ENCODE measurements at regions not wholly inside any gene's neighbourhood (a gene's known extent, or its start where the extent isn't known, plus 50 kb on each side); places are given as distances from the start of the nearest gene placed in this dataset.
A peak's percentile ranks its signal among the peaks of the same experiment; 100 is the strongest.

- no peak for DNase-seq
Measured at GRCh38 chr2:18244845-18245244, 315.6 kb downstream of the RDH14 start.

- DNase-seq: no peak
Measured at GRCh38 chr2:18243816-18244215, 316.6 kb downstream of the RDH14 start.

DNA sequence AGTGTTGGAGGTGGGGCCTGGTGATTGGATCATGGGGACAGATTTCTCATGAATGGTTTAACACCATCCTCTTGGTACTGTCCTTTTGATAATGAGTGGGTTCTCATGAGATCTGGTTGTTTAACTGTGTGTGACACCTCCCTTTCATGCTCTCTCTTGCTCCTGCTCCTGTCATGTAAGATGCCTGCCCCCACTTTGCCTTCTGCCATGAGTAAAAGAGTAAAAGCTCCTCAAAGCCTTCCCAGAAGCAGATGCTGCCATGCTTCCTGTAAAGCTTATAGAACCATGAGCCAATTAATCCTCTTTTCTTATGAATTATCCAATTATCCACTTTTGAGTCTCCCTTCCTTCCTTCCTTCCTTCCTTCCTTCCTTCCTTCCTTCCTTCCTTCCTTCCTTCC is 317.7 kb downstream of the RDH14 start:
- DNase-seq: no peak

GRCh38 chr2:18238209-18238608 is 322.2 kb downstream of the RDH14 start:
- no peak for DNase-seq

DNA sequence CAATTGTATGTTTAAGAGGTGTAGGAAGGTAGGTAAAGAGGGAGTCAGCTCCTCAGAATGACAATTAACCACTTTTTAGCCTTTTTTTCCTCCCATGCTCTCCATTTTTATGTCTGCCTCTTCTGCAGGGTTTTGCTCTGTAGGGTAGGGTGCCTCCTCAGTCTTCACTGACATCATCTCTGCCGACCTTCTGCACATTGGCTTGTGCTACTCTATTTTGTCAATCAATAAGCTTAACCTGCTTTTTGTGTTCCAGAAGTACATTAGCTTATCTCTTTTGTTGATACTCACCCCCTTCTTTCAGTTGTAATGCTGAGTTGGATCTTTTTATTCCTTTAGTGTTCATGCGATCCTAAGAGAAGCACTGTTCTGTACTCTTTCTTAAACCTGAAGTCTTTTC is 323.2 kb downstream of the RDH14 start:
- DNase-seq: no peak

GRCh38 chr2:18232731-18233438 is 327.6 kb downstream of the RDH14 start:
- DNase-seq: no peak

DNA sequence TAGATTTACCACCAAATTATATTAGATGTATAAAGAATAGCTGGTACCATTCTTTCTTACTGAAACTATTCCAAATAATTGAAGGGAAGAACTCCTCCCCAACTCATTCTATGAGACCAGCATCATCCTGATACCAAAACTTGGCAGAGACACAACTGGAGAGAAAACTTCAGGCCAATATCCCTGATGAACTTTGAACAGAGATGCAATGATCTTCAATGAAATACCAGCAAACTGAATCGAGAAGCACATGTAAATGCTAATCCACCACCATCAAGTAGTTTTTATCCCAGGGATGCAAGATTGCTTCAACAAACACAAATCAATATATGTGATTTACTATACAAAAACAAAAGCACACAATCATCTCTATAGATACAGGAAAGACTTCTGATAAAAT is 329.8 kb downstream of the RDH14 start:
- DNase-seq: no peak

DNA sequence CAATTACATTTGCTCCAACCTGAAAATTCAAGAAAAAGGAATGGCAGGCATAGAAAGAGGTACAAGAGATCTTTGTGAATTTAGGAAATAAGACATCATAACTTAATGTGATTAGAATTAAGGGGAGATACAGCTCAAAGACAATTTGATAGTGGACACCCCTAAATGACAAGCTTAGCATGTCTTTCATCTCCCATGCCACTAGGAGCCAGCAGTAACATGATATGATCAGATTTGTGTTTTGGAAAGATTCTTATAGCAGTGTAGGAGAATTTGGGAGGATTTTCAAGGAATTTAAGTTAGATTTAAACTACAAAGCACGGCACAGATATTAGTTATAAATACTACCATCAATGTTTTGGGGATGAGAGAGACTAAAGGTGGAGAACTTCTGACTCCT is 340.8 kb downstream of the RDH14 start:
- no peak for DNase-seq

GRCh38 chr2:18218160-18218933 is 339.9 kb downstream of the KCNS3 start:
- no peak for DNase-seq

- no peak for DNase-seq
Measured at GRCh38 chr2:18214936-18215335, 336.5 kb downstream of the KCNS3 start.

- DNase-seq: no peak
Measured at GRCh38 chr2:18213986-18214385, 335.5 kb downstream of the KCNS3 start.

- no peak for DNase-seq
Measured at GRCh38 chr2:18209934-18210639, 331.6 kb downstream of the KCNS3 start.

DNA sequence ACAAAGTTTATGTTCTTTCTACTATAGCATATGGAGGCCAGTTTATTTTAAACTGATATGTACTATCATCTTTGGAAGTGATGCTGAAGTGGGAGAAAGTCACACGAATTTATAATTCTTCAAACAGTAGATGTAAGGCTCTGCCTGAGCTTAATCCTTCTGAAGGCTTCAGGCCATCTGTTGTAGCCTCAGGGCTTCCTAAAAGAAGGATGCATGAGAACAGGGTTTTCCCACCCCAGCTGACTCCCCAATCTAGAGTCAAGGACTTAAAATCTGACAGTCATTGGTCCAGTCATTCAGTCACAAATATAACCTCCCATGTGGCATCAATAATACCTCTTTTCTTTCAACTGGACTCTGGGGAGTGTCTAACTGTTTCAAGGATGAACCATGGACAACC is 330.5 kb downstream of the KCNS3 start:
- DNase-seq: no peak

DNA sequence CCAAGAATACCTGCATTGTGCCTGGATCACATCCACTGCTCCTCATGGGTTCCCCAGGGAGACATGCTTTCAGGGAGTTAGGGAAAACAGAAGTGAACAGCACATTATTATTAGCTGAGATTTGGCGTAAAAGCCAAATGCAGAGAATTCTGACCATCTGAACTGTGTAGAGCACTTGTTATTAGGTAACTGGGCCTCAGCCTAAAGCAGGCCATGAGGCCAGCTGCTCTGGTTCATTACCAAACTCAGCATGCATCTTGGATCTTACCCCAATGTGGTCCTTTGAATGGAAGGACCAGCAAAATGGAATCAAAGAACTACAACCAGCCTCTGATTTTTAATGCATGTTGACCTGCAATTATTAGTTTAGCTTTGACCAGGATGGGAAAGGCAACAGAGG is 322.3 kb downstream of the KCNS3 start:
- no peak for DNase-seq

DNA sequence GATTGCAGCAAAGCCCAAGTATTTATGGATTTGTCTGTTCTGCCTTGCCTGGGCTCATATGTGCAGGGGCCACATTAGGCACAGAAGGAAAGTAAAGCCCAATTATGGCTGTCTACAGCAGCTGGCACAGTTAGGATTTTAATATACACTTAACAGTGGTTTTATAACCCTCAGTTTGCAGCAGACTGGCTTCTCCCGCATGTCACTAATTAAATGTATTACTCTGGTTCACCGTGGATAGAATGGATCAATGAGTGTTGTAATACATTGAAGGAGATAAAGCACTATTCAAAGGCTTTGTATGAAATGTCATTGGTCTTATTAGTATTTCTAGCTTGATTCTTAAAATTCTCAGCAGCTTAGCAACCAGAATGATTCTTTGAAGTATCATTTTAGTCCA is 320.2 kb downstream of the KCNS3 start:
- no peak for DNase-seq

GRCh38 chr2:18194161-18194560 is 315.7 kb downstream of the KCNS3 start:
- DNase-seq: no peak

DNA sequence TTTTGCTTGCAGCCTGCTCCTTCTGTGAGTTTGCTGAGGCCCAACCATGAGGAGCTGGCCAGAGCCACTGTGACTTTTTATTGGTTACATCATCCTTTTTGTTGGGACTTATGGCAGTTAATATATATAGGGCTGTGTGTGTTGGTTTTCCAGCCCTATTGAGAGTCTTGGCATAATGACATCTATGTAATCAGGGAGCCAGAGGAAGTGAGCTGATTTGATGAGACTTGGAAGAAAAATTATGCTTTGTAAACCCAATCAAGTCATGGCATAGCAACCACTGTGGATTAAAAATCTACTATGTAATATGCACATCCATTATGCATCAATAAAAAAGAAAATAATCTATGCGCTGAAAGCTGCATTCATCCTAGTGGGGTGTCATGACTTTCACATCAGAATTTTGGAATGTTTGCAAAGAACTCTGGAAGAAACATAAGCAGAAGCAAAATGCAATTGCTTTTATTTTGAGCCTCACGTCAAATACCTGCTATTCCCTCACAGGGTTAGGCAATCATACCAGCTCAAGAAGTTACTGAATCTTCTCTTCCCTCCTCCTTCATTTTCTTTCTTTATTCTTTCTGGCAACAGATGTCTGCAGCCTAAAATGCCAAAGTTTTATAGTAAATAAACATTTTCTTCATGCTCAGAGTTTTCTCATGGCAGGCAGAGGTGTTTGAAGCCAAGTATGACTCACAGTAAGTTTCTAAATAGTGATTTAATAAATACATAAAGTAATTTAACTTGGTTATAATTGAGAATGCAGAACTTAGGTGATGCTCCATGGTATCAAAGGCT is 308.5 kb downstream of the KCNS3 start:
- no peak for DNase-seq

GRCh38 chr2:18182861-18183260 is 304.4 kb downstream of the KCNS3 start:
- no peak for DNase-seq

- DNase-seq: no peak
Measured at GRCh38 chr2:18180912-18181311, 302.4 kb downstream of the KCNS3 start.

GRCh38 chr2:18180031-18180610 is 301.7 kb downstream of the KCNS3 start:
- DNase-seq: no peak

DNA sequence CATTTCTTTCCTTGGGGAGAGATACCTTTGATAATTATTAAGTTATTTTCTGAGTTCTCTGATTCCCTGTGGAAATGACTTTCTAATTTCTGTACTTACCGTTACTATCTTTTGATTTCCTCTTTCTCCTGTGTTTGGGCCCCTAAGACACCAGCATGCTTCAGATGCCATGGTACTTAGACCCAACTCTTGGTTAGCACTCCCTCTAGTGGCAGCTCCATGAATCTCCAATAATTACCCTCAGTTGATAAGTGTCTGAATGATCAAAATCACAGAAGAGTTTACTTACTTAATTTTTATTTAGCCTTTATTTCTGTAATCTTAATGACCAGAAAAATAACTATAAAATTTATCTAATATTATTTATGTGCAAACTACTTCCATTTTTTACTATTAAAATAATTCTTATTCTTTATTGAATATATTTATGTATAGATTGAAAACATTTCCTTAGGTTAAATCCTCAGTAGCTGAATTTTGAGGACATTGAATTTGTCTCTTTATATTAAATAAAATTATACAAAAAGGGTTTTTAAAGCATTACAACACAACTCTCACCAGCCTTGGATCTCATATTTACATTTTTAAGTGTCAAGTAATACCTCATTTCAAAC is 300.4 kb downstream of the KCNS3 start:
- DNase-seq: peak; percentile 48

- no peak for DNase-seq
Measured at GRCh38 chr2:18176679-18177215, 298.3 kb downstream of the KCNS3 start.
